AG09319 (cell line): ENCODE measurements at regions not wholly inside any gene's neighbourhood (a gene's known extent, or its start where the extent isn't known, plus 50 kb on each side); places are given as distances from the start of the nearest gene placed in this dataset.

Experiments used
- DNase-seq: peaks from one replicate; pipeline ENCODE4 v3.0.0-alpha.2; 2010; ENCODE audit warnings: low read depth; ENCODE audit errors: extremely low read depth
- CTCF ChIP-seq: IDR thresholded peaks from 2 replicates; pipeline ENCODE4 v1.5.1; 2011; ENCODE audit warnings: low read depth, mild to moderate bottlenecking, inconsistent platforms, low read length, moderate library complexity

- no peak for DNase-seq
- TF ChIP-seq CTCF, result no peak
Observed at GRCh38 chr6:103396768-103397167, 1463.0 kb downstream of the HACE1 start.

- no peak for TF ChIP-seq CTCF
- DNase-seq, result no peak
Observed at GRCh38 chr6:103379272-103379671, 1480.4 kb downstream of the HACE1 start.

- TF ChIP-seq CTCF, result no peak
- DNase-seq, result no peak
Observed at GRCh38 chr6:103367212-103367611, 1492.5 kb downstream of the HACE1 start.

- no peak for DNase-seq
Observed at GRCh38 chr6:103356531-103356930, 1503.2 kb downstream of the HACE1 start.

GRCh38 chr6:103344554-103345163, 1515.1 kb downstream of the HACE1 start:
- TF ChIP-seq CTCF, result no peak
- DNase-seq, result no peak

More at GRCh38 chr6:103356531-103356930, 1503.2 kb downstream of the HACE1 start:
- TF ChIP-seq CTCF, result no peak

GRCh38 chr6:103335412-103335811, 1524.3 kb downstream of the HACE1 start:
- DNase-seq, result no peak
- no peak for TF ChIP-seq CTCF

GRCh38 chr6:103326760-103327757, 1532.7 kb downstream of the HACE1 start:
- DNase-seq, result no peak
- no peak for TF ChIP-seq CTCF
